HFFc6 (cell line): ENCODE measurements at regions not wholly inside any gene's neighbourhood (a gene's known extent, or its start where the extent isn't known, plus 50 kb on each side); places are given as distances from the start of the nearest gene placed in this dataset.
"Not testable (repeated sequence)": the region's sequence is repeated elsewhere in the genome, so short reads cannot be mapped to it uniquely, and the experiment has no call there.

Source experiments
- DNase-seq: peaks from one replicate; pipeline ENCODE4 v3.0.0-alpha.2; 2018
- H3K27ac Mint-ChIP-seq: 2 replicates; pipeline ENCODE4 v1.8.0; 2020; ENCODE audit warnings: mild to moderate bottlenecking, mixed read lengths
- H3K27me3 Mint-ChIP-seq: 2 replicates; pipeline ENCODE4 v1.8.0; 2021; ENCODE audit warnings: mild to moderate bottlenecking, moderate library complexity, mixed read lengths; ENCODE audit not compliant: insufficient read depth
- H3K36me3 Mint-ChIP-seq: 2 replicates; pipeline ENCODE4 v1.8.0; 2021; ENCODE audit warnings: low read depth, mixed read lengths
- H3K4me1 Mint-ChIP-seq: 2 replicates; pipeline ENCODE4 v1.8.0; 2020; ENCODE audit warnings: low read depth, mixed read lengths
- H3K4me3 Mint-ChIP-seq: 2 replicates; pipeline ENCODE4 v1.8.0; 2020; ENCODE audit warnings: mild to moderate bottlenecking, moderate library complexity, mixed read lengths
- H3K9me3 Mint-ChIP-seq: 2 replicates; pipeline ENCODE4 v1.8.0; 2020; ENCODE audit warnings: mild to moderate bottlenecking, mixed read lengths
- TF ChIP-seq, protein P1 (sequence below): fragments of 200-600 bp; sonication (generic); IDR thresholded peaks from 2 replicates; pipeline ENCODE4 v1.5.0; 2021; ENCODE audit warnings: antibody characterized with exemption, mild to moderate bottlenecking

DNA sequence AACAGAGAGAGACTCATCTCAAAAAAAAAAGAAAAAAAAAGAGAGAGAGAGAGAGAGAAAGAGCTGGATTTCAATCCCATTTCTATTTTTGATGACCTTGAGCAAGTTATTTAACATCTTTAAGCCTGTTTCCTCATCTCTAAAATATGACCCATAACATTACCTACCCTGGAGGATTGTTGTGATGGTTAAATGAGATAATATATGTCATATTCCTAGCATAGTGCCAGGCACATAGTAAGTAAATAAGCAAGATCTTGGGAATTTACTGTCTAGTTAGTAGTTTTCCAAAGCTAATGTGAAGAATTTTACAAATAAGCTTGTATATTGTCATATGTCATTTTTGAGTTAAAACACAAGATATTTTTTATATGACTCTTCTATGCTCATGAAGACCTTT is 236.5 kb downstream of the PHLDA1 start:
- DNase-seq = no peak
- TF ChIP-seq, protein P1, sequence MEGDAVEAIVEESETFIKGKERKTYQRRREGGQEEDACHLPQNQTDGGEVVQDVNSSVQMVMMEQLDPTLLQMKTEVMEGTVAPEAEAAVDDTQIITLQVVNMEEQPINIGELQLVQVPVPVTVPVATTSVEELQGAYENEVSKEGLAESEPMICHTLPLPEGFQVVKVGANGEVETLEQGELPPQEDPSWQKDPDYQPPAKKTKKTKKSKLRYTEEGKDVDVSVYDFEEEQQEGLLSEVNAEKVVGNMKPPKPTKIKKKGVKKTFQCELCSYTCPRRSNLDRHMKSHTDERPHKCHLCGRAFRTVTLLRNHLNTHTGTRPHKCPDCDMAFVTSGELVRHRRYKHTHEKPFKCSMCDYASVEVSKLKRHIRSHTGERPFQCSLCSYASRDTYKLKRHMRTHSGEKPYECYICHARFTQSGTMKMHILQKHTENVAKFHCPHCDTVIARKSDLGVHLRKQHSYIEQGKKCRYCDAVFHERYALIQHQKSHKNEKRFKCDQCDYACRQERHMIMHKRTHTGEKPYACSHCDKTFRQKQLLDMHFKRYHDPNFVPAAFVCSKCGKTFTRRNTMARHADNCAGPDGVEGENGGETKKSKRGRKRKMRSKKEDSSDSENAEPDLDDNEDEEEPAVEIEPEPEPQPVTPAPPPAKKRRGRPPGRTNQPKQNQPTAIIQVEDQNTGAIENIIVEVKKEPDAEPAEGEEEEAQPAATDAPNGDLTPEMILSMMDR = no peak
- Mint-ChIP-seq H3K9me3 (no peaks in the 10 kb centered on the region), H3K4me1 (peaks cover 29% of the 10 kb centered on the region), H3K4me3 (no peak overlapping the region), H3K27me3 (no peaks in the 10 kb centered on the region), H3K36me3 (no peaks in the 10 kb centered on the region), H3K27ac (no peak overlapping the region)

DNA sequence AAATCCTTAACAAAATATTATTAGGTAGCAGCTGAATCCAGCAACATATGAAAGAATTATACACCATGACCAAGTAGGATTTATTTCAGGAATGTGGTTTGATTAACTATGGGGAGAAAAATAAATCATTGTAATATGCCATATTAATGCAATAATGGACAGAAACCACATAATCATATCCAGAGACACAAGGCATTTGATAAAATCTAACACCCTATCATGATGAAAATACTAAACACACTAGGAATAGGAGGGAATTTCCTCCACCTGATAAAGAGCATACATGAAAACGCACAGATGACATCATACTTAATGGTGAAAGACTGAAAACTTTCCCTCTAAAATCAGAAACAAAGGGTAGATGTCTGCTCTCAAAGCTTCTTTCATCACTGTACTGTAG is 238.9 kb downstream of the PHLDA1 start:
- DNase-seq = no peak
- Mint-ChIP-seq H3K27me3 (peaks cover 1% of the 10 kb centered on the region; the same call in 1 of the 2 replicates), H3K27ac (no peak overlapping the region), H3K9me3 (no peaks in the 10 kb centered on the region), H3K4me3 (no peak overlapping the region), H3K36me3 (no peaks in the 10 kb centered on the region), H3K4me1 (peaks cover 27% of the 10 kb centered on the region)
- TF ChIP-seq, protein P1 = no peak

DNA sequence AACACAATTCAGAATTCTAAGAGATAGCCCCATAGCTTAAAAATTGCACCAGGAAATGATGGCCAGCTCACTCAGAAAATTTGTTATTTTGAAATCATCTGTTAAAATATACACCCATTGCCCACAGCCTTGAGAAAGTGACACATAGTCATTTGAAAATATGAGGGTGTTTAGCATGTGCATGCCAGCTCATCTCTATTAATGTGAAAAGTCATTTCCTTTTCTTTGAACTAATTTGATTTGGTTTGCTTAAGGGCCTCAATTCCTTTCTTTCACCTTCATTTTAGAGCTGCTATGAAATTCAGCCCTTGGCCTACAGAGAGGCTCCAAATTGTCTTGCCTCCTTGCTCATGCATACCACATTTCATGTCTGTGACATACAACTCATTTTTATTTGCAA is 241.4 kb downstream of the PHLDA1 start:
- Mint-ChIP-seq H3K36me3 (no peaks in the 10 kb centered on the region), H3K9me3 (no peaks in the 10 kb centered on the region), H3K27me3 (peaks cover 1% of the 10 kb centered on the region), H3K4me1 (peaks cover 34% of the 10 kb centered on the region), H3K4me3 (no peak overlapping the region), H3K27ac (peak overlapping the region; percentile 15; the same call in 1 of the 2 replicates)
- peak; percentile 10 for DNase-seq
- TF ChIP-seq, protein P1 = no peak

DNA sequence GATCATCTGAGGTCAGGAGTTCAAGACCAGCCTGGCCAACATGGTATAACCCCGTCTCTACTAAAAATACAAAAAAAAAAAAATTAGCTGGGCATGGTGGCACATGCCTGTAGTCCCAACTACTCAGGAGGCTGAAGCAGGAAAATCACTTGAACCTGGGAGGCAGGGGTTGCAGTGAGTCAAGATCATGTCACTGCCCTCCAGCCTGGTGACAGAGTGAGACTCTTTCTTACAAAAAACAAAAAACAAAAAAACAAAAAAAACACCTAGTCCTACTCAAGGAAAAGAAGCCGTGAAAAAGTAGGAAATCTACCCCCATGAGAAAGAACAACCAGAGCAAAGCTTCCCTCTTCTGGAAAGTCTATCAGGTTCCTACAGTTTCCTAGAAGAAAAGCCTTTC is 244.4 kb downstream of the PHLDA1 start:
- not testable (repeated sequence) for H3K9me3 Mint-ChIP-seq, H3K4me3 Mint-ChIP-seq, DNase-seq, H3K36me3 Mint-ChIP-seq, H3K27ac Mint-ChIP-seq, H3K27me3 Mint-ChIP-seq
- peaks cover 56% of the 10 kb centered on the region for H3K4me1 Mint-ChIP-seq

DNA sequence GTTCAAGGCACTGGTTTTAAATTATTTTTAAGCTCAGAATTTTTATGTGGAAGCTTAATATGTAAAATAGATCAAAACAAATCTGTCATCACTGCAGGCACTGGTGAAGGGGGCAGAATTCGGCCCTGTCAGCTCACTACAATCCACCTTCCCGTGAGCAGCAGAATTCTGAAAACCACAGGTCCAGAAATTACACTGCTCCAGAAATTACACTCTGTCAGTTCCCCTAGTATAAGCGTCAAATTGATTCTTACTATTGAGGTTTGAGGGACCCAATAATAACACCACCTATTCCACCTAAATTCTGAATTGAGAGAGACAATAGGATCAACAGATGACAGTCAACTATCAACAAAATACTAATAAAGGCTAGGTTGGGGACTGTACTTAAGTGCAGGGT is 245.5 kb downstream of the PHLDA1 start:
- Mint-ChIP-seq H3K27me3 (peaks cover 1% of the 10 kb centered on the region), H3K9me3 (no peaks in the 10 kb centered on the region), H3K4me1 (peaks cover 58% of the 10 kb centered on the region), H3K4me3 (no peak overlapping the region), H3K27ac (no peak overlapping the region), H3K36me3 (no peaks in the 10 kb centered on the region)
- no peak for DNase-seq
- TF ChIP-seq, protein P1 = no peak

DNA sequence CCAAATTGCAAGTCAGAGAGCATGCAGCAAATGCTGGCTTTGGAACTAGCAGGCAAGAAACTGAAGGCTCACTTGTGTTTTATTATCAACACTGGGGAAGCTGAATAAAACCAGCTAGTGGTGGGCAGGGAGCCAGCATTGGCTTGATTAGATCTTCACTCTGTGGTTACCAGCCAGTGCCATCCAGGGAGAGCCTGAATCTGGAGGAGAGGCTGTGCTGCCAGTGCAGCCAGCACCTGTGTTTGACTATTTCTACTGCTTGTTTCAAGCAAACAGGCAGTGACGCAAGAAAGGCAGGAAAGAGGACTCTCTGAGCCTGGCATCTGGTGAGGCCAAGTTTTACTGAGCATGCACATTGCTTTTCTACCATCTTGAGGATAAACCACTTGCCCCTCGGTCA is 247.0 kb downstream of the PHLDA1 start:
- Mint-ChIP-seq H3K9me3 (no peaks in the 10 kb centered on the region), H3K4me1 (peaks cover 59% of the 10 kb centered on the region), H3K36me3 (no peaks in the 10 kb centered on the region; the same call in 1 of the 2 replicates), H3K27me3 (peaks cover 1% of the 10 kb centered on the region), H3K4me3 (no peak overlapping the region), H3K27ac (no peak overlapping the region)
- DNase-seq = peak; percentile 1
- TF ChIP-seq, protein P1 = no peak
